OCI-LY1 (cell line): ENCODE measurements at regions not wholly inside any gene's neighbourhood (a gene's known extent, or its start where the extent isn't known, plus 50 kb on each side); places are given as distances from the start of the nearest gene placed in this dataset.

ENCODE experiments used
- H2AFZ ChIP-seq: fragments of 200-600 bp; sonication (generic), shearing (Covaris generic); 2 replicates; pipeline ENCODE4 v1.6.0; 2014; ENCODE audit warnings: antibody characterized with exemption, mild to moderate bottlenecking, low read length
- H3F3A ChIP-seq: fragments of 200-600 bp; sonication (generic), shearing (Covaris generic); 2 replicates; pipeline ENCODE4 v1.6.0; 2014; ENCODE audit warnings: mild to moderate bottlenecking, antibody characterized with exemption, low read length, moderate library complexity; ENCODE audit not compliant: insufficient read depth
- H3K27ac ChIP-seq: fragments of 200-600 bp; sonication (generic); 2 replicates; pipeline ENCODE4 v1.5.1; 2014; ENCODE audit warnings: low read length, mixed run types, mild to moderate bottlenecking, low read depth; ENCODE audit not compliant: poor library complexity, severe bottlenecking
- H3K27me3 ChIP-seq: fragments of 200-600 bp; sonication (generic); 2 replicates; pipeline ENCODE4 v1.6.0; 2014; ENCODE audit warnings: antibody characterized with exemption, mild to moderate bottlenecking, low read length, moderate library complexity; ENCODE audit not compliant: insufficient read depth
- H3K36me3 ChIP-seq: fragments of 200-600 bp; sonication (generic); 2 replicates; pipeline ENCODE4 v1.6.1; 2014; ENCODE audit warnings: mild to moderate bottlenecking, antibody characterized with exemption, low read length, moderate library complexity, mixed read lengths; ENCODE audit not compliant: insufficient read depth
- H3K4me1 ChIP-seq: fragments of 200-600 bp; sonication (generic); 2 replicates; pipeline ENCODE4 v1.5.1; 2014; ENCODE audit warnings: mild to moderate bottlenecking, low read length, moderate library complexity; ENCODE audit not compliant: insufficient read depth, severe bottlenecking
- H3K4me2 ChIP-seq: fragments of 200-600 bp; sonication (generic), shearing (Covaris generic); 2 replicates; pipeline ENCODE4 v1.6.1; 2014; ENCODE audit warnings: low read length
- H3K4me3 ChIP-seq: fragments of 200-600 bp; sonication (generic); 2 replicates; pipeline ENCODE4 v1.5.1; 2014; ENCODE audit warnings: low read length, low read depth, mild to moderate bottlenecking, mixed read lengths; ENCODE audit not compliant: poor library complexity, severe bottlenecking
- H3K79me2 ChIP-seq: fragments of 200-600 bp; shearing (Covaris generic); 2 replicates; pipeline ENCODE4 v1.6.1; 2016; ENCODE audit warnings: mixed run types, low read length, mixed read lengths; ENCODE audit not compliant: insufficient read depth
- H3K9ac ChIP-seq: fragments of 200-600 bp; sonication (generic), shearing (Covaris generic); 2 replicates; pipeline ENCODE4 v1.6.1; 2014; ENCODE audit warnings: mild to moderate bottlenecking, low read length, mixed read lengths
- H3K9me2 ChIP-seq: fragments of 200-600 bp; sonication (generic), shearing (Covaris generic); 2 replicates; pipeline ENCODE4 v1.6.1; 2014; ENCODE audit warnings: low read depth, mild to moderate bottlenecking, low read length, mixed read lengths
- H3K9me3 ChIP-seq: fragments of 200-600 bp; shearing (Covaris generic); 2 replicates; pipeline ENCODE4 v1.6.1; 2014; ENCODE audit warnings: low read length, mixed read lengths
- H4K20me1 ChIP-seq: fragments of 200-600 bp; sonication (generic), shearing (Covaris generic); 2 replicates; pipeline ENCODE4 v1.6.0; 2016; ENCODE audit warnings: mild to moderate bottlenecking, low read length; ENCODE audit not compliant: insufficient read depth
- EZH2 ChIP-seq: fragments of 200-600 bp; sonication (generic), shearing (Covaris generic); IDR thresholded peaks from 2 replicates; pipeline ENCODE4 v1.8.0; 2017; ENCODE audit warnings: borderline replicate concordance, mixed run types, mild to moderate bottlenecking, antibody characterized with exemption, low read length, moderate library complexity, mixed read lengths
- TF ChIP-seq, protein P1 (sequence below): fragments of 200-600 bp; sonication (generic), shearing (Covaris generic); IDR thresholded peaks from 2 replicates; pipeline ENCODE4 v1.5.1; 2017; ENCODE audit warnings: mild to moderate bottlenecking, antibody characterized with exemption, low read length, moderate library complexity, mixed read lengths

GRCh38 chr14:55773984-55774545, 194.1 kb downstream of the KTN1 start:
- no peaks in the 10 kb centered on the region for H4K20me1 ChIP-seq

DNA sequence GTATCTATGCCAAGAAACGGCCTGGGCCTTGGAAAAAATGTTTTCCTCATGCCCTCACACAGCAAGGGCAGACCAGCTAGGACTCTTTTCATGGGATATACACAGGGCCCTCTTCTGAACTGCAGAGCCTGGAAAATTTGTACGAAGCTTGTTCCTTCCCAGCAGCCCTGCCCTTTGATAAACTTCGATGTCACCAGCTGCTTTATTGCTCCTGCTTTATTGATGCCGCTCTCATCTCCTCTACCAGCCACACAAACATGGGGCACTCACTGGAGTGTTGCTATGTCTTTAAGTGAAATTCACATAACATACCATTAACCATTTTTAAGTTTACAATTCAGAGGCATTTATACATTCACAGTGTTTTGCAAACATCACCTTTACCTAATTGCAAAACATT, 197.9 kb downstream of the KTN1 start:
- Histone ChIP-seq H3K27me3 (no peaks in the 10 kb centered on the region), H3K9me2 (no peaks in the 10 kb centered on the region), H3K36me3 (no peaks in the 10 kb centered on the region), H3K4me1 (no peaks in the 10 kb centered on the region), H3K4me3 (no peak overlapping the region), H3K27ac (no peak overlapping the region), H3F3A (no peaks in the 10 kb centered on the region), H3K79me2 (no peaks in the 10 kb centered on the region), H2AFZ (no peak overlapping the region), H3K4me2 (no peak overlapping the region), H3K9me3 (no peaks in the 10 kb centered on the region), H3K9ac (no peak overlapping the region), H4K20me1 (no peaks in the 10 kb centered on the region)
- TF ChIP-seq, protein P1, sequence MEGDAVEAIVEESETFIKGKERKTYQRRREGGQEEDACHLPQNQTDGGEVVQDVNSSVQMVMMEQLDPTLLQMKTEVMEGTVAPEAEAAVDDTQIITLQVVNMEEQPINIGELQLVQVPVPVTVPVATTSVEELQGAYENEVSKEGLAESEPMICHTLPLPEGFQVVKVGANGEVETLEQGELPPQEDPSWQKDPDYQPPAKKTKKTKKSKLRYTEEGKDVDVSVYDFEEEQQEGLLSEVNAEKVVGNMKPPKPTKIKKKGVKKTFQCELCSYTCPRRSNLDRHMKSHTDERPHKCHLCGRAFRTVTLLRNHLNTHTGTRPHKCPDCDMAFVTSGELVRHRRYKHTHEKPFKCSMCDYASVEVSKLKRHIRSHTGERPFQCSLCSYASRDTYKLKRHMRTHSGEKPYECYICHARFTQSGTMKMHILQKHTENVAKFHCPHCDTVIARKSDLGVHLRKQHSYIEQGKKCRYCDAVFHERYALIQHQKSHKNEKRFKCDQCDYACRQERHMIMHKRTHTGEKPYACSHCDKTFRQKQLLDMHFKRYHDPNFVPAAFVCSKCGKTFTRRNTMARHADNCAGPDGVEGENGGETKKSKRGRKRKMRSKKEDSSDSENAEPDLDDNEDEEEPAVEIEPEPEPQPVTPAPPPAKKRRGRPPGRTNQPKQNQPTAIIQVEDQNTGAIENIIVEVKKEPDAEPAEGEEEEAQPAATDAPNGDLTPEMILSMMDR = no peak
- TF ChIP-seq EZH2 = no peak

More at GRCh38 chr14:55773984-55774545, 194.1 kb downstream of the KTN1 start:
- Histone ChIP-seq H3K9ac (no peak overlapping the region), H3K9me3 (no peaks in the 10 kb centered on the region), H3K4me3 (no peak overlapping the region), H3K9me2 (no peaks in the 10 kb centered on the region), H3K79me2 (no peaks in the 10 kb centered on the region), H2AFZ (no peak overlapping the region), H3F3A (no peaks in the 10 kb centered on the region), H3K27me3 (no peaks in the 10 kb centered on the region), H3K36me3 (no peaks in the 10 kb centered on the region), H3K4me2 (no peak overlapping the region), H3K27ac (no peak overlapping the region), H3K4me1 (no peaks in the 10 kb centered on the region)
- no peak for TF ChIP-seq EZH2
- TF ChIP-seq, protein P1 = no peak

- Histone ChIP-seq H3K9ac (no peak overlapping the region), H3K4me3 (no peak overlapping the region), H3K27me3 (no peaks in the 10 kb centered on the region)
Measured at GRCh38 chr14:55780156-55780946, 200.3 kb downstream of the KTN1 start.

More at GRCh38 chr14:55780156-55780946, 200.3 kb downstream of the KTN1 start:
- no peaks in the 10 kb centered on the region for H3K9me3 ChIP-seq
- H2AFZ ChIP-seq = no peak overlapping the region
- H3K4me1 ChIP-seq = no peaks in the 10 kb centered on the region
- H3K27ac ChIP-seq = no peak overlapping the region
- no peak overlapping the region for H3K4me2 ChIP-seq
- no peaks in the 10 kb centered on the region for H3K79me2 ChIP-seq
- no peak for TF ChIP-seq EZH2
- TF ChIP-seq, protein P1 = no peak
- no peaks in the 10 kb centered on the region for H3K36me3 ChIP-seq
- H3F3A ChIP-seq = no peaks in the 10 kb centered on the region
- H4K20me1 ChIP-seq = no peaks in the 10 kb centered on the region
- no peaks in the 10 kb centered on the region for H3K9me2 ChIP-seq
